ENCODE measurements at regions not wholly inside any gene's neighbourhood (a gene's known extent, or its start where the extent isn't known, plus 50 kb on each side); places are given as distances from the start of the nearest gene placed in this dataset.

DNA sequence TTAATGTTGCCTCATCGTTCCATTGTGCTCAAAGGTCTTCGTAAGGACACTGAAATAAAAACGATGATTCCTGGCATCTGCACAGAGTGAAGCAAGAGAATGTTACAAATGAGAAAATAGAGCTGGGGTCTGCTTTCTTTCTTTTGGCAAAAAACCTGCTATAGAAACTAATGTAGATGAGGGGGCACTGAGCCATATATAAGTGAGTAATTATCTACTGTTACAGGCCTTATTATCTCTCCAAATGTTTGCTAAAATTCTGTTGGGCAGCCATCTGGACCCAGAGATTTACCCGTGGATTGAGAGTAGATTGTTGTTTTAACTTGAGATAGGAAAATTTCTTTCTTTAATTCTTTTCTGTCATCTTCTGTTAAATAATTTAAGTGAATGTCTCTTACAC is 472.5 kb upstream of the PIK3C3 start:
- TF ChIP-seq, protein P1, sequence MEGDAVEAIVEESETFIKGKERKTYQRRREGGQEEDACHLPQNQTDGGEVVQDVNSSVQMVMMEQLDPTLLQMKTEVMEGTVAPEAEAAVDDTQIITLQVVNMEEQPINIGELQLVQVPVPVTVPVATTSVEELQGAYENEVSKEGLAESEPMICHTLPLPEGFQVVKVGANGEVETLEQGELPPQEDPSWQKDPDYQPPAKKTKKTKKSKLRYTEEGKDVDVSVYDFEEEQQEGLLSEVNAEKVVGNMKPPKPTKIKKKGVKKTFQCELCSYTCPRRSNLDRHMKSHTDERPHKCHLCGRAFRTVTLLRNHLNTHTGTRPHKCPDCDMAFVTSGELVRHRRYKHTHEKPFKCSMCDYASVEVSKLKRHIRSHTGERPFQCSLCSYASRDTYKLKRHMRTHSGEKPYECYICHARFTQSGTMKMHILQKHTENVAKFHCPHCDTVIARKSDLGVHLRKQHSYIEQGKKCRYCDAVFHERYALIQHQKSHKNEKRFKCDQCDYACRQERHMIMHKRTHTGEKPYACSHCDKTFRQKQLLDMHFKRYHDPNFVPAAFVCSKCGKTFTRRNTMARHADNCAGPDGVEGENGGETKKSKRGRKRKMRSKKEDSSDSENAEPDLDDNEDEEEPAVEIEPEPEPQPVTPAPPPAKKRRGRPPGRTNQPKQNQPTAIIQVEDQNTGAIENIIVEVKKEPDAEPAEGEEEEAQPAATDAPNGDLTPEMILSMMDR (IDR thresholded peaks at IDR 0.05) = no peak
- no peak for TF ChIP-seq EP300 (IDR thresholded peaks at IDR 0.05)
